ENCODE measurements at regions not wholly inside any gene's neighbourhood (a gene's known extent, or its start where the extent isn't known, plus 50 kb on each side); places are given as distances from the start of the nearest gene placed in this dataset.

DNA sequence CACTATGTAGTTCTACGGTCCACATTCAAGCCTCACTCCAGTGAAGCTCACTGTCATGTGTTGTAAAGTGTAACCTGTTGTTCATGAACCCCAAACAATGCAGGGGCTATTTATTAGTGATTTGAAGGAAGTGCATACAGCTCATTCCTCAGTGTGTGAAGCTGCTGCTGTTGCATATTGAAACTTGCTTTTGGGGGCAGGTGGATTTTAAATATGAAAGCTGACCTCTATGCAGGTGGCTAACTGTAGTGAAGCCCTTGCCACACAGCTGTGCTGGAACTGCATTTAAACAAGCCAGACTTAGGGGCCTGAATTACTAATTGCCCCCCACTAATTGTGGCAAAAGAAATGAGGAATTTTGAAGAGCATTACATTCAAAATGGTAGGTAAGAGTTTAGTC lies 226.3 kb downstream of the ATP23 start:
- no CpG with 5 or more reads among the region's 1 CpG for WGBS (ENCODE audit: insufficient coverage)
- H3K9me3 ChIP-seq (ENCODE audit: control extremely low read depth in 1 of 5, control insufficient read depth in 4 of 5, insufficient read depth in 2 of 5, low read depth in 1 of 5, low read length in 4 of 5) = no peaks in the 10 kb centered on the region
- ChIA-PET POLR2A (no interaction called here), CTCF (interaction anchor here (0.9 kb wide), 1 partner anchor 9 kb away, joined by 3 read pairs; no protein-coding TSS in a partner anchor)
- no peaks in the 10 kb centered on the region for H3K4me1 ChIP-seq (ENCODE audit: control extremely low read depth in 1 of 4, control insufficient read depth in 4 of 4, insufficient read depth in 4 of 4, low read length in 3 of 4)
- DNase-seq = no peak
- no peak overlapping the region for H3K27ac ChIP-seq (ENCODE audit: insufficient read depth in 1 of 2, low read depth in 1 of 2, low read length in 2 of 2, poor library complexity in 1 of 2, severe bottlenecking in 2 of 2)
- no peaks in the 10 kb centered on the region for H3K36me3 ChIP-seq (ENCODE audit: control insufficient read depth in 4 of 4, insufficient read depth in 4 of 4, low read length in 3 of 4)
- no peak overlapping the region for H3K4me3 ChIP-seq (ENCODE audit: control insufficient read depth in 1 of 7, extremely low read depth in 1 of 7, insufficient read depth in 4 of 7, low read depth in 2 of 7, low read length in 6 of 7)
- no peaks in the 10 kb centered on the region for H3K27me3 ChIP-seq (replicated peaks in 2 of 5; ENCODE audit: control insufficient read depth in 4 of 5, insufficient read depth in 5 of 5, low read length in 4 of 5)

- no peaks in the 10 kb centered on the region for H3K36me3 ChIP-seq (ENCODE audit: control insufficient read depth in 4 of 4, insufficient read depth in 4 of 4, low read length in 3 of 4)
- no peak overlapping the region for H3K27ac ChIP-seq (ENCODE audit: insufficient read depth in 1 of 2, low read depth in 1 of 2, low read length in 2 of 2, poor library complexity in 1 of 2, severe bottlenecking in 2 of 2)
- ChIA-PET CTCF (interaction anchor here (0.6 kb wide), 1 partner anchor 290 kb away, joined by 3 read pairs; no protein-coding TSS in a partner anchor), POLR2A (no interaction called here)
- DNase-seq = no peak
- H3K4me3 ChIP-seq (ENCODE audit: control insufficient read depth in 1 of 7, extremely low read depth in 1 of 7, insufficient read depth in 4 of 7, low read depth in 2 of 7, low read length in 6 of 7) = no peak overlapping the region
- H3K27me3 ChIP-seq (replicated peaks in 2 of 5; ENCODE audit: control insufficient read depth in 4 of 5, insufficient read depth in 5 of 5, low read length in 4 of 5) = no peaks in the 10 kb centered on the region
- no peaks in the 10 kb centered on the region for H3K4me1 ChIP-seq (ENCODE audit: control extremely low read depth in 1 of 4, control insufficient read depth in 4 of 4, insufficient read depth in 4 of 4, low read length in 3 of 4)
- WGBS (ENCODE audit: insufficient coverage) = 77% methylated on average over 2 of the region's 2 CpGs
- H3K9me3 ChIP-seq (ENCODE audit: control extremely low read depth in 1 of 5, control insufficient read depth in 4 of 5, insufficient read depth in 2 of 5, low read depth in 1 of 5, low read length in 4 of 5) = no peaks in the 10 kb centered on the region
These were observed 228.5 kb downstream of the ATP23 start for GRCh38 chr12:58169826-58170225.

DNA sequence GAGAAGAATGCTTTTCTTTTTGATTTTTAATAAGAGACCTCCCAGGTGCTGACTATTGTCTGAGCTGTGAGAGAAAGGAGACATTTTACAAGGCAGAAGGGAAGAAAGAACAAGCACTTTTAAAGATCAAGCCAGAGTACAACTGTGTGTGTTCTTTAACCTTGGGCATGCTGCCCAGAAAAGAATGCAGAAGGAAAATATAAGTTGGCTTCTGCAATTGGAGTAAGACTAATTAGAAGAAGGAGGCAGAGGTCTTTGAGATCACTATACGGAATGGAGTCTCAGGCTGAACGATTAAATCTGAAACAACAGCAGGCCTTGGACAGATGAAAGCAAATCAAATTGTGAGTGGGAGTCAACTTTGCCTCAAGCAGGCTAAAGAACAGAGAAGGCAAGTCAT lies 230.5 kb downstream of the ATP23 start:
- Histone ChIP-seq H3K4me1 (ENCODE audit: control extremely low read depth in 1 of 4, control insufficient read depth in 4 of 4, insufficient read depth in 4 of 4, low read length in 3 of 4) (no peaks in the 10 kb centered on the region), H3K27ac (ENCODE audit: insufficient read depth in 1 of 2, low read depth in 1 of 2, low read length in 2 of 2, poor library complexity in 1 of 2, severe bottlenecking in 2 of 2) (no peak overlapping the region), H3K4me3 (ENCODE audit: control insufficient read depth in 1 of 7, extremely low read depth in 1 of 7, insufficient read depth in 4 of 7, low read depth in 2 of 7, low read length in 6 of 7) (no peak overlapping the region), H3K9me3 (ENCODE audit: control extremely low read depth in 1 of 5, control insufficient read depth in 4 of 5, insufficient read depth in 2 of 5, low read depth in 1 of 5, low read length in 4 of 5) (no peaks in the 10 kb centered on the region), H3K27me3 (replicated peaks in 2 of 5; ENCODE audit: control insufficient read depth in 4 of 5, insufficient read depth in 5 of 5, low read length in 4 of 5) (peaks cover 0 to 4% (median 0%) of the 10 kb centered on the region in 5 experiments), H3K36me3 (ENCODE audit: control insufficient read depth in 4 of 4, insufficient read depth in 4 of 4, low read length in 3 of 4) (no peaks in the 10 kb centered on the region)
- POLR2A ChIA-PET = no interaction called here
- CTCF ChIA-PET = no interaction called here
- 100% methylated on average over 2 of the region's 2 CpGs for WGBS (ENCODE audit: insufficient coverage)
- DNase-seq = no peak

- no peaks in the 10 kb centered on the region for H3K4me1 ChIP-seq (ENCODE audit: control extremely low read depth in 1 of 4, control insufficient read depth in 4 of 4, insufficient read depth in 4 of 4, low read length in 3 of 4)
- no peak for DNase-seq
- no peak overlapping the region for H3K4me3 ChIP-seq (ENCODE audit: control insufficient read depth in 1 of 7, extremely low read depth in 1 of 7, insufficient read depth in 4 of 7, low read depth in 2 of 7, low read length in 6 of 7)
- WGBS (ENCODE audit: insufficient coverage) = 95% methylated on average over 17 of the region's 21 CpGs
- peaks cover 0 to 7% (median 0%) of the 10 kb centered on the region in 5 experiments for H3K27me3 ChIP-seq (replicated peaks in 2 of 5; ENCODE audit: control insufficient read depth in 4 of 5, insufficient read depth in 5 of 5, low read length in 4 of 5)
- no peak overlapping the region for H3K27ac ChIP-seq (ENCODE audit: insufficient read depth in 1 of 2, low read depth in 1 of 2, low read length in 2 of 2, poor library complexity in 1 of 2, severe bottlenecking in 2 of 2)
- H3K36me3 ChIP-seq (ENCODE audit: control insufficient read depth in 4 of 4, insufficient read depth in 4 of 4, low read length in 3 of 4) = no peaks in the 10 kb centered on the region
- ChIA-PET POLR2A (no interaction called here), CTCF (no interaction called here)
- no peaks in the 10 kb centered on the region for H3K9me3 ChIP-seq (ENCODE audit: control extremely low read depth in 1 of 5, control insufficient read depth in 4 of 5, insufficient read depth in 2 of 5, low read depth in 1 of 5, low read length in 4 of 5)
These were observed 231.2 kb downstream of the ATP23 start for GRCh38 chr12:58172433-58173073.

DNA sequence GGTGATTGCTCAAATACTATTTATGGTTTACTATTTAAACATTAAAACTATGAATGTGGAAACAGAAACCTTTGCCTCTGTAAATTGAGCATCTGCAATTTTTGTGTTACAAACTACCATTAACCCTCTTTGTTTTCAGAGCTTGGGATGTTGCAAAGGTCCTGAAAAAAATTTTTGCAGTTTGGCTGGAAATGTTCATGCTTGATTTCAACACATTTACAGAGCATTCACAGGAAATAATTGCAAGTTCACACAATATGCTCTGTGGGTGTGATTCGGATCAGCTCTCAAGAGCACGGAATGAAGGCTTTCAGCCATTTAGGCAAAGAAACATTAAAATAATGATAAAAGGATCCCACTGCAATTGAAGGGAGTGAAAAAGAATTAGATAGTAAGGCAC lies 232.9 kb downstream of the ATP23 start:
- no CpG with 5 or more reads among the region's 2 CpGs for WGBS (ENCODE audit: insufficient coverage)
- Histone ChIP-seq H3K4me1 (ENCODE audit: control extremely low read depth in 1 of 4, control insufficient read depth in 4 of 4, insufficient read depth in 4 of 4, low read length in 3 of 4) (no peaks in the 10 kb centered on the region), H3K4me3 (ENCODE audit: control insufficient read depth in 1 of 7, extremely low read depth in 1 of 7, insufficient read depth in 4 of 7, low read depth in 2 of 7, low read length in 6 of 7) (no peak overlapping the region), H3K27me3 (replicated peaks in 2 of 5; ENCODE audit: control insufficient read depth in 4 of 5, insufficient read depth in 5 of 5, low read length in 4 of 5) (peaks cover 0 to 7% (median 0%) of the 10 kb centered on the region in 5 experiments), H3K36me3 (ENCODE audit: control insufficient read depth in 4 of 4, insufficient read depth in 4 of 4, low read length in 3 of 4) (no peaks in the 10 kb centered on the region), H3K9me3 (ENCODE audit: control extremely low read depth in 1 of 5, control insufficient read depth in 4 of 5, insufficient read depth in 2 of 5, low read depth in 1 of 5, low read length in 4 of 5) (no peaks in the 10 kb centered on the region), H3K27ac (ENCODE audit: insufficient read depth in 1 of 2, low read depth in 1 of 2, low read length in 2 of 2, poor library complexity in 1 of 2, severe bottlenecking in 2 of 2) (no peak overlapping the region)
- ChIA-PET POLR2A (no interaction called here), CTCF (interaction anchor here (1.2 kb wide), 1 partner anchor 14 kb away, joined by 3 read pairs; no protein-coding TSS in a partner anchor)
- no peak for DNase-seq

GRCh38 chr12:58176296-58176869 lies 235.0 kb downstream of the ATP23 start:
- CTCF ChIA-PET = interaction anchor here (1.2 kb wide), 1 partner anchor 9 kb away, joined by 3 read pairs; no protein-coding TSS in a partner anchor
- POLR2A ChIA-PET = no interaction called here
- no peak overlapping the region for H3K27ac ChIP-seq (ENCODE audit: insufficient read depth in 1 of 2, low read depth in 1 of 2, low read length in 2 of 2, poor library complexity in 1 of 2, severe bottlenecking in 2 of 2)

GRCh38 chr12:58177366-58177765 lies 236.0 kb downstream of the ATP23 start:
- WGBS (ENCODE audit: insufficient coverage) = 71% methylated on average over 1 of the region's 2 CpGs
- Histone ChIP-seq H3K9me3 (ENCODE audit: control extremely low read depth in 1 of 5, control insufficient read depth in 4 of 5, insufficient read depth in 2 of 5, low read depth in 1 of 5, low read length in 4 of 5) (no peaks in the 10 kb centered on the region), H3K4me1 (ENCODE audit: control extremely low read depth in 1 of 4, control insufficient read depth in 4 of 4, insufficient read depth in 4 of 4, low read length in 3 of 4) (no peaks in the 10 kb centered on the region), H3K36me3 (ENCODE audit: control insufficient read depth in 4 of 4, insufficient read depth in 4 of 4, low read length in 3 of 4) (no peaks in the 10 kb centered on the region), H3K4me3 (ENCODE audit: control insufficient read depth in 1 of 7, extremely low read depth in 1 of 7, insufficient read depth in 4 of 7, low read depth in 2 of 7, low read length in 6 of 7) (no peak overlapping the region), H3K27ac (ENCODE audit: insufficient read depth in 1 of 2, low read depth in 1 of 2, low read length in 2 of 2, poor library complexity in 1 of 2, severe bottlenecking in 2 of 2) (no peak overlapping the region), H3K27me3 (replicated peaks in 2 of 5; ENCODE audit: control insufficient read depth in 4 of 5, insufficient read depth in 5 of 5, low read length in 4 of 5) (peaks cover 0 to 7% (median 0%) of the 10 kb centered on the region in 5 experiments)
- POLR2A ChIA-PET = no interaction called here
- no peak for DNase-seq
- CTCF ChIA-PET = no interaction called here

More at GRCh38 chr12:58176296-58176869, 235.0 kb downstream of the ATP23 start:
- Histone ChIP-seq H3K4me3 (ENCODE audit: control insufficient read depth in 1 of 7, extremely low read depth in 1 of 7, insufficient read depth in 4 of 7, low read depth in 2 of 7, low read length in 6 of 7) (no peak overlapping the region), H3K27me3 (replicated peaks in 2 of 5; ENCODE audit: control insufficient read depth in 4 of 5, insufficient read depth in 5 of 5, low read length in 4 of 5) (peaks cover 0 to 7% (median 0%) of the 10 kb centered on the region in 5 experiments), H3K4me1 (ENCODE audit: control extremely low read depth in 1 of 4, control insufficient read depth in 4 of 4, insufficient read depth in 4 of 4, low read length in 3 of 4) (no peaks in the 10 kb centered on the region), H3K36me3 (ENCODE audit: control insufficient read depth in 4 of 4, insufficient read depth in 4 of 4, low read length in 3 of 4) (no peaks in the 10 kb centered on the region), H3K9me3 (ENCODE audit: control extremely low read depth in 1 of 5, control insufficient read depth in 4 of 5, insufficient read depth in 2 of 5, low read depth in 1 of 5, low read length in 4 of 5) (no peaks in the 10 kb centered on the region)
- WGBS (ENCODE audit: insufficient coverage) = 52% methylated on average over 7 of the region's 7 CpGs
- peak; percentile 2 to 33 (median 9) for DNase-seq
